GM12878 (cell line): ENCODE measurements at regions not wholly inside any gene's neighbourhood (a gene's known extent, or its start where the extent isn't known, plus 50 kb on each side); places are given as distances from the start of the nearest gene placed in this dataset.

Source experiments
- ATAC-seq: fragments of 200-7000 bp; cut with Tn5 transposase; 3 replicates; pipeline ENCODE4 v1.9.1; 2020; ENCODE audit warnings: mild to moderate bottlenecking, moderate library complexity
- BruUV-seq: library from RNA; stranded (reverse); fragments of 400-500 nt; replicated peaks from 2 replicates; lab custom pipeline; 2021; lab: Mats Ljungman, UMichigan
- CTCF ChIA-PET: fragments of 300-600 bp; sonication (Branson Sonifier 250); formaldehyde crosslinking; extraction: SDS; loops from one replicate; lab custom pipeline; 2021; ENCODE audit warnings: inconsistent platforms; lab: Yijun Ruan, JAX
- POLR2A ChIA-PET: fragments of 350-600 bp; formaldehyde crosslinking; extraction: SDS; loops from one replicate; lab custom pipeline; 2021; ENCODE audit warnings: inconsistent platforms; lab: Charles Lee
- RAD21 ChIA-PET: fragments of 300-600 bp; sonication (Branson Sonifier 250); formaldehyde crosslinking; loops from one replicate; lab custom pipeline; 2023; ENCODE audit warnings: antibody characterized with exemption; ENCODE audit not compliant: unreplicated experiment; lab: Charles Lee
- SMC1A ChIA-PET: fragments of 300-600 bp; sonication (Branson Sonifier 250); formaldehyde crosslinking; loops from one replicate; lab custom pipeline; 2023; ENCODE audit not compliant: unreplicated experiment, uncharacterized antibody; lab: Charles Lee
- DNase-seq: peaks from one replicate; pipeline ENCODE4 v3.0.0-alpha.2; 2011; ENCODE audit warnings: low read depth, low spot score
- FAIRE-seq: peaks from 3 replicates; lab custom pipeline; 2011; peaks lifted over from hg19 to GRCh38; lab: Jason Lieb, UNC
- H2AFZ ChIP-seq: 2 replicates; pipeline ENCODE4 v1.6.0; 2011; ENCODE audit warnings: low read depth, low read length, control low read depth; ENCODE audit not compliant: control insufficient read depth
- H3K27ac ChIP-seq: 2 replicates; pipeline ENCODE4 v1.5.1; 2011; ENCODE audit warnings: control low read depth; ENCODE audit not compliant: control insufficient read depth, insufficient read depth
- H3K27me3 ChIP-seq, 2 experiments: replicated peaks in 1 of 2; 2 replicates each; pipeline versions ENCODE4 v1.6.0 to v1.6.1; 2011; ENCODE audit warnings: low read length in 1 of 2; ENCODE audit not compliant: control insufficient read depth in 2 of 2, insufficient read depth in 2 of 2
- H3K36me3 ChIP-seq, 2 experiments: 2 replicates each; pipeline ENCODE4 v1.5.1; 2011; ENCODE audit warnings: low read length in 1 of 2; ENCODE audit not compliant: control insufficient read depth in 2 of 2, insufficient read depth in 2 of 2
- H3K4me1 ChIP-seq: 2 replicates; pipeline ENCODE4 v1.6.1; 2011; ENCODE audit warnings: mild to moderate bottlenecking, low read length, moderate library complexity, mixed read lengths; ENCODE audit not compliant: control insufficient read depth, insufficient read depth
- H3K4me2 ChIP-seq: 2 replicates; pipeline ENCODE4 v1.6.0; 2011; ENCODE audit warnings: control low read depth; ENCODE audit not compliant: control insufficient read depth, insufficient read depth
- H3K4me3 ChIP-seq: fragments of 200-600 bp; sonication (generic); 2 replicates; pipeline ENCODE4 v1.5.1; 2016
- H3K79me2 ChIP-seq: 2 replicates; pipeline ENCODE4 v1.6.0; 2011; ENCODE audit warnings: low read length; ENCODE audit not compliant: control insufficient read depth, insufficient read depth
- H3K9ac ChIP-seq: 2 replicates; pipeline ENCODE4 v1.8.0; 2011; ENCODE audit warnings: low read length, control low read depth, mixed read lengths; ENCODE audit not compliant: control insufficient read depth, insufficient read depth
- H3K9me3 ChIP-seq: replicated peaks from 3 replicates; pipeline ENCODE4 v1.5.1; 2011; ENCODE audit warnings: mild to moderate bottlenecking, low read length; ENCODE audit not compliant: control insufficient read depth, insufficient read depth
- H4K20me1 ChIP-seq: 2 replicates; pipeline ENCODE4 v1.6.0; 2011; ENCODE audit not compliant: control insufficient read depth, insufficient read depth
- ATF2 ChIP-seq: IDR thresholded peaks from 2 replicates; pipeline ENCODE4 v1.6.1; 2012; ENCODE audit warnings: low read length, inconsistent platforms
- CBX3 ChIP-seq: fragments of 200-600 bp; sonication (generic); IDR thresholded peaks from 2 replicates; pipeline ENCODE4 v1.6.1; 2016; ENCODE audit warnings: low read depth, borderline replicate concordance
- FOXK2 ChIP-seq: fragments of 450-650 bp; IDR thresholded peaks from 2 replicates; pipeline ENCODE4 v1.6.1; 2017; ENCODE audit warnings: mild to moderate bottlenecking, moderate library complexity
- GABPA ChIP-seq: IDR thresholded peaks from 2 replicates; pipeline ENCODE4 v1.6.1; 2014; ENCODE audit warnings: antibody characterized with exemption, low read depth, mild to moderate bottlenecking, inconsistent platforms
- MYB ChIP-seq: fragments of 150-350 bp; IDR thresholded peaks from 2 replicates; pipeline ENCODE4 v1.6.1; 2014; ENCODE audit warnings: mild to moderate bottlenecking, low read depth, low read length, borderline replicate concordance
- NFIC ChIP-seq: IDR thresholded peaks from 2 replicates; pipeline ENCODE4 v1.6.1; 2012; ENCODE audit warnings: low read depth, mild to moderate bottlenecking, inconsistent platforms, low read length, moderate library complexity
- POLR2AphosphoS2 ChIP-seq: IDR thresholded peaks from 2 replicates; pipeline ENCODE4 v1.6.1; 2011; ENCODE audit warnings: low read depth, mild to moderate bottlenecking, low read length, improper control_type of control experiment, moderate library complexity
- PRDM15 ChIP-seq: fragments of 450-650 bp; formaldehyde crosslinking; IDR thresholded peaks from 2 replicates; pipeline ENCODE4 v1.4.0; 2020; ENCODE audit warnings: mild to moderate bottlenecking, moderate library complexity
- RBBP5 ChIP-seq: fragments of 200-600 bp; sonication (generic); conservative IDR thresholded peaks from 2 replicates; pipeline ENCODE4 v1.6.1; 2016
- TCF12 ChIP-seq: IDR thresholded peaks from 2 replicates; pipeline ENCODE4 v1.6.1; 2011; ENCODE audit warnings: low read depth, mild to moderate bottlenecking, low read length
- WRNIP1 ChIP-seq: IDR thresholded peaks from 2 replicates; pipeline ENCODE4 v1.6.1; 2011; ENCODE audit warnings: low read depth, low read length, improper control_type of control experiment, borderline replicate concordance
- ZBED1 ChIP-seq: IDR thresholded peaks from 2 replicates; pipeline ENCODE4 v1.6.1; 2016; ENCODE audit warnings: borderline replicate concordance
- WGBS: methylation state at CpG from one replicate; pipeline ENCODE4 v1.1.6; 2016; ENCODE audit warnings: low lambda C conversion rate; ENCODE audit not compliant: insufficient replicate concordance, insufficient coverage; ENCODE audit errors: missing lambda C conversion rate; 5-methylcytosine and 5-hydroxymethylcytosine counted together
- in situ Hi-C: fragments of 300-500 bp; cut with MboI; formaldehyde crosslinking; loops from 9 replicates; pipeline ENCODE4 v1.14.3; 2018; ENCODE audit warnings: mixed read lengths
- intact Hi-C: fragments of 100-400 bp; cut with micrococcal nuclease; formaldehyde crosslinking; loops from one replicate; pipeline ENCODE4 v1.14.2; 2022; ENCODE audit not compliant: unreplicated experiment

- in situ Hi-C loops = no loop called here
- no TSS peak for BruUV-seq
- ChIA-PET POLR2A (interaction anchor here (10.3 kb wide), 1 partner anchor 52 kb away, joined by 102 read pairs; the partner anchor contains the start of gene NABP1), CTCF (interaction anchor here (1.1 to 1.2 kb wide), 2 partner anchors 13 to 59 kb away, joined by 5 to 6 read pairs; no protein-coding TSS in a partner anchor), RAD21 (interaction anchor here (1.1 kb wide), 1 partner anchor 13 kb away, joined by 4 read pairs; no protein-coding TSS in a partner anchor), SMC1A (interaction anchor here (0.8 to 15.3 kb wide), 6 partner anchors 7 to 51 kb away, joined by 3 to 136 read pairs (median 10); no protein-coding TSS in a partner anchor)
- no peak overlapping the region for H2AFZ ChIP-seq
- 21% methylated on average over 2 of the region's 2 CpGs for WGBS
- no peak for FAIRE-seq
- no peak overlapping the region for H3K9ac ChIP-seq
- no peak for ATAC-seq
- no peaks in the 10 kb centered on the region for H3K4me1 ChIP-seq
- TF ChIP-seq NFIC (no peak), GABPA (0 out of 2 replicates have a peak, but pooled peaks have one; percentile 18)
- no peak overlapping the region for H3K4me3 ChIP-seq
- no peaks in the 10 kb centered on the region for H3K36me3 ChIP-seq
- no peak overlapping the region; the same call in 1 of the 2 replicates for H3K4me2 ChIP-seq
- no peaks in the 10 kb centered on the region for H3K79me2 ChIP-seq
- H4K20me1 ChIP-seq = no peaks in the 10 kb centered on the region
- no peak for DNase-seq
- no peaks in the 10 kb centered on the region for H3K9me3 ChIP-seq
- H3K27me3 ChIP-seq = no peaks in the 10 kb centered on the region
- intact Hi-C loops = no loop called here
- no peak overlapping the region for H3K27ac ChIP-seq
These were observed 52.5 kb upstream of the NABP1 start for GRCh38 chr2:191625446-191625845.

GRCh38 chr2:191626497-191627151, 51.3 kb upstream of the NABP1 start:
- H3K4me2 ChIP-seq = no peak overlapping the region
- H3K4me1 ChIP-seq = no peaks in the 10 kb centered on the region
- intact Hi-C loops = no loop called here
- no peak for TF ChIP-seq POLR2AphosphoS2
- no peak for TF ChIP-seq TCF12
- TF ChIP-seq ZBED1 = no peak
- no peak for TF ChIP-seq ATF2
- no peak for TF ChIP-seq WRNIP1
- no peak for TF ChIP-seq FOXK2
- no peak for TF ChIP-seq RBBP5
- TF ChIP-seq MYB = no peak
- no peak for TF ChIP-seq CBX3
- no peak for TF ChIP-seq PRDM15

More at GRCh38 chr2:191626497-191627151, 51.3 kb upstream of the NABP1 start:
- Histone ChIP-seq H3K9me3 (no peaks in the 10 kb centered on the region), H3K36me3 (no peaks in the 10 kb centered on the region), H3K27ac (no peak overlapping the region), H3K9ac (no peak overlapping the region), H4K20me1 (no peaks in the 10 kb centered on the region), H3K79me2 (no peaks in the 10 kb centered on the region), H3K27me3 (no peaks in the 10 kb centered on the region), H2AFZ (no peak overlapping the region), H3K4me3 (no peak overlapping the region)
- CTCF ChIA-PET = interaction anchor here (1.1 to 1.3 kb wide), 3 partner anchors 11 to 23 kb away, joined by 3 to 6 read pairs (median 3); no protein-coding TSS in a partner anchor
- DNase-seq (no peak), FAIRE-seq (no peak), ATAC-seq (no peak)
- SMC1A ChIA-PET = interaction anchor here (0.7 to 15.3 kb wide), 10 partner anchors 8 to 50 kb away, joined by 3 to 136 read pairs (median 6); no protein-coding TSS in a partner anchor
- in situ Hi-C loops = no loop called here
- BruUV-seq = no TSS peak
- RAD21 ChIA-PET = interaction anchor here (0.6 to 1.1 kb wide), 4 partner anchors 12 to 1990 kb away, joined by 3 to 4 read pairs (median 4); no protein-coding TSS in a partner anchor
- POLR2A ChIA-PET = interaction anchor here (0.5 to 2.4 kb wide), 3 partner anchors 9 to 1342 kb away, joined by 3 to 16 read pairs (median 3); partner anchors contain the start of gene NABP1
